ENCODE measurements at regions not wholly inside any gene's neighbourhood (a gene's known extent, or its start where the extent isn't known, plus 50 kb on each side); places are given as distances from the start of the nearest gene placed in this dataset.

GRCh38 chr4:100574607-100575006, 56.8 kb upstream of the EMCN start:
- Histone ChIP-seq H3K27ac (no peak overlapping the region), H3K4me3 (no peak overlapping the region)
- no peak for TF ChIP-seq CTCF (IDR thresholded peaks at IDR 0.05)
- no peak for DNase-seq (ENCODE audit: low spot score)

GRCh38 chr4:100569196-100569595, 51.4 kb upstream of the EMCN start:
- H3K27ac ChIP-seq = no peak overlapping the region
- no peak for TF ChIP-seq CTCF (IDR thresholded peaks at IDR 0.05)
- no peak for DNase-seq (ENCODE audit: low spot score)

More at GRCh38 chr4:100569196-100569595, 51.4 kb upstream of the EMCN start:
- H3K4me3 ChIP-seq = no peak overlapping the region

Measured in coronary artery (tissue), 2 donors.